HUES6 (cell line): ENCODE measurements at regions not wholly inside any gene's neighbourhood (a gene's known extent, or its start where the extent isn't known, plus 50 kb on each side); places are given as distances from the start of the nearest gene placed in this dataset.

Experiments
- H3K27ac ChIP-seq: 2 replicates; pipeline ENCODE4 v1.7.0; 2013; ENCODE audit warnings: low read depth, mild to moderate bottlenecking, low read length, inconsistent platforms
- H3K27me3 ChIP-seq: 2 replicates; pipeline ENCODE4 v1.6.1; 2013; ENCODE audit warnings: low read length; ENCODE audit not compliant: control insufficient read depth, insufficient read depth
- H3K36me3 ChIP-seq: 2 replicates; pipeline ENCODE4 v1.6.1; 2013; ENCODE audit warnings: low read length; ENCODE audit not compliant: control insufficient read depth, insufficient read depth
- H3K4me1 ChIP-seq: 2 replicates; pipeline ENCODE4 v1.6.1; 2013; ENCODE audit warnings: low read length; ENCODE audit not compliant: control insufficient read depth, insufficient read depth
- H3K4me3 ChIP-seq: 2 replicates; pipeline ENCODE4 v1.5.1; 2013; ENCODE audit warnings: low read depth, low read length
- H3K9ac ChIP-seq: one replicate; pipeline ENCODE4 v1.6.1; 2013; ENCODE audit warnings: mild to moderate bottlenecking, low read length
- H3K9me3 ChIP-seq: 2 replicates; pipeline ENCODE4 v1.6.1; 2013; ENCODE audit warnings: low read depth, low read length; ENCODE audit not compliant: control insufficient read depth, insufficient read depth

DNA sequence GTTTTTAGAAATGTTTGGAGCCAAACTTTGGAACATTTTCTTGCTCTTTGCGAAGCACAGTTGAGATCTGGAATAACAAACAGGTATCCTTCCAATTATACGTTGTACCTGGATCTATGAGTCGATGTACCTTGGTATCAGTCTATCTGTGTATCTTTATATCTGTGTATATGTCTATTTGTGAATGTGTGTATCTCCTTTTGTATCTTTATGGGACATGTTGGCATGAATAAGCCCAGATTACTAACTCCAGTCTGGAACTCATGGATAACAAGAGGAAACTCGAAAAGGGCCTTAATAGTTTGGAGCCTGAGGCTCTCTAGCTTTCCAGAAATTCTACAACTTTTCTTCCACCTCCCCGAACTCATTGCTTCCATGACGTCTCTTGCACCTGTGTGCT, 490.0 kb downstream of the GATA3 start:
- Histone ChIP-seq H3K9me3 (0 out of 2 replicates have a peak, but pooled peaks cover 2% of the 10 kb centered on the region), H3K4me3 (no peak overlapping the region), H3K36me3 (no peaks in the 10 kb centered on the region), H3K4me1 (no peaks in the 10 kb centered on the region), H3K27ac (no peak overlapping the region), H3K9ac (no peak overlapping the region), H3K27me3 (no peaks in the 10 kb centered on the region)

DNA sequence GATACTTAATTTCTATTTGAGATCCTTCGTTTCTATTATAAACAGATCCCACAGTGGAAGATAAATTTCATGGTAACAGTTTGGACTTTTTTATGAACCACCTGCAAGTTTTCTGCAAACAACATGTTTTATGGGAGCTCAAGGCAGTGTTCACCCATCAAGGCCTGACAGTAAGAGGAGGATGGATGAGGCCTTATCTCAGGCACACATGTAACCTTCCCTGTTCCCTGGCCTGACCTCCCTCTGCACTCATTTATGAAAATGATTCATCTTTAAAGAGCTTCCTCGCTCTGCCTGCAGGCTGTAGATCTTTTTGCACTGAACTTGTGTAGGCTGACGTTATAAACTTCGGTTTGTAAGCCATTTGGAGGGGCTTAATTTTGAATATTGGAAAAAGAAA, 500.1 kb downstream of the GATA3 start:
- no peaks in the 10 kb centered on the region for H3K36me3 ChIP-seq
- no peak overlapping the region for H3K9ac ChIP-seq
- no peaks in the 10 kb centered on the region for H3K4me1 ChIP-seq
- H3K9me3 ChIP-seq: no peaks in the 10 kb centered on the region
- H3K4me3 ChIP-seq: no peak overlapping the region
- H3K27me3 ChIP-seq: no peaks in the 10 kb centered on the region
- no peak overlapping the region for H3K27ac ChIP-seq

DNA sequence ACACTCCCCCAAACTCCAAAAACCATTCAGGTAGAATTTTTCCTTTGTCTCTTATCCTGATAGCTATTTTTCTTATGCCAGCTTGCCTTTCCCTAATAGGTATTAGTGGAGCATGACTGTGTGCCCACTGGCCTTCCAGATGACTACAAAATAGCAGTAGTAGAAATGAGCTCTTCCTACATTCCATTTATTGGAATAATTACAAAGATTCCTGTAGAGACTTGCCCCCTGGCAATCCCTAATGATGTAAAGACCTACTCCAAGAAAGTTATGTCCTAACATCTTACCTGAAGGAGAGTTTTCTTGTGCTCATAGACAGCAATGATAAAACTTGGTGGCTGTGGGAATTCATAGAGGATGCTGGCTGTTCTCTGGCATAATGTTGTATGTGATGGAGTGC, 501.8 kb downstream of the GATA3 start:
- H3K9me3 ChIP-seq: no peaks in the 10 kb centered on the region
- H3K9ac ChIP-seq: no peak overlapping the region
- H3K27me3 ChIP-seq: no peaks in the 10 kb centered on the region
- no peak overlapping the region for H3K4me3 ChIP-seq
- no peaks in the 10 kb centered on the region for H3K36me3 ChIP-seq
- H3K27ac ChIP-seq: no peak overlapping the region
- no peaks in the 10 kb centered on the region for H3K4me1 ChIP-seq

DNA sequence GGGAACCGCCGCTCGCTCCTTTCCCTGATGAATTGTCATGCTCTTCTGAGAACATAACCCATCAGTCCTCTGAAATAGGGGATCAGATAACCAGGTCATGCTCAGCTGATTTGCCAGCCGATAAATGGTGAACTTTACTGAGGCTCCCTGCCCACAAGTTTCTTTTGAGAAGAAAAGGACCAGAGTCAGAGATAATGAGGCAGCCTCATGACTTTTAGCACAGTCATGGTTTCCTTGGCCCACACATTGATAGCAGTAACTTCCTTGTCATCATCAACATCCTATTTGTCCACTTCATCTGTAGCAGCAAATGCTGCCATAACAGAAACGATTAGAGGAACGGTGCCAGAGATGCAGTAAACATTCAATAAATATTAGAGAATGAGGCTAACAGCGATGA, 509.0 kb downstream of the GATA3 start:
- Histone ChIP-seq H3K27me3 (no peaks in the 10 kb centered on the region), H3K27ac (no peak overlapping the region), H3K36me3 (no peaks in the 10 kb centered on the region), H3K4me1 (no peaks in the 10 kb centered on the region), H3K9ac (no peak overlapping the region), H3K9me3 (no peaks in the 10 kb centered on the region), H3K4me3 (no peak overlapping the region)

DNA sequence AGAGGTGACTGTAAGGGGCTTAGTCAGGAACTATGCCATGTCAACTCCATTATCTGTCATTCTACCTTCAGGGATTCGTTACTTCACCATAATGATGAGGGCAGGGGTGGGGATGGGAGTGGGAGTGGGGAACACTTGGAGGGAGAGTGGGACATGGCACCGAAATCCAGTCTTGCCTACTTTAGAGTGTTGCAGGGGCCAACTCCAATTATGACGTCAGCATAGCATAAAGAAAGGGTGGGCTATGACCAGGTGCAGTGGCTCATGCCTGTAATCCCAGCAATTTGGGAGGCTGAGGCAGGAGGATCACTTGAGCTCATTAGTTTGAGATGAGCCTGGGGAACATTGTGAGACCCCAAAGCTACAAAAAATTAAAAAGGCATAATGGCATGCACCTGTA, 512.2 kb downstream of the GATA3 start:
- Histone ChIP-seq H3K36me3 (no peaks in the 10 kb centered on the region), H3K4me1 (no peaks in the 10 kb centered on the region), H3K27ac (no peak overlapping the region), H3K4me3 (no peak overlapping the region), H3K9me3 (no peaks in the 10 kb centered on the region), H3K27me3 (no peaks in the 10 kb centered on the region), H3K9ac (no peak overlapping the region)

DNA sequence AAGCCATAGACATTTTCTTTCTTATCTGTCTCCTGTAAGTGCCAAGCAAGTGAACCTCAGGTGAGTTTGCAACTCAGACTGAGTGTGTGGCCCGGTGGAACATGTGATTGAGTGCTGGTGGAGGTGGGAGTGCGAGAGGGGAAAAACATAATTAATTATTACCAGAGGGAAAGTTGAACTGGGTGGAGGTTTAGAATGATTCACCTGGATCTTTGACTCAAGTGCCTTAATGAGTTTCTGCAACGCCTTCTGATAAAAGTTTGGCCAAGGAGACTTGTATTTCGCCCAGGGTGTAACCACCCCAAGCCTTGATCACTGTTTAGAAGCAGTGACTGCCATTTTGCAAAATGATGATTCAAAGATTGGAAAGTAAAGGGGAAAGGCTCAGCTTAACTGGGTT, 513.9 kb downstream of the GATA3 start:
- no peaks in the 10 kb centered on the region for H3K9me3 ChIP-seq
- H3K27me3 ChIP-seq: no peaks in the 10 kb centered on the region

DNA sequence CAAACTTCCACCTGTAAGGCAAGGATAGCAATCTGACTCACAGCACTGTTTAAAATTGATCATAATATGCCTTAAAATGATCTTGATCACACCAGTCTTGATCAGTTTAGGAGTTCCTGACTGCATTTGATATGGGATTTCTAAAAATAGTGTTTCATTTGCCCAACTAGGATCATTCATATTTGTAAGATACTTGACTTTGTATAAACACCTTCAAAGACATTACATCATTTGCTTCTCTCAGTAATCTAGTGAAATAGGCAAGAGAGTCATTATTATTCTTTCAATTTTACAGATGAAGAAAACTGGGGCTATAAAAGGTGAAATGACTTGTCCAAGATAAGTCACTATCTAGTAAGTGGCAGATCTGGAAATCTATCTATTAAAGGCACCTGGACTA, 521.1 kb downstream of the GATA3 start:
- H3K9me3 ChIP-seq: no peaks in the 10 kb centered on the region
- H3K36me3 ChIP-seq: no peaks in the 10 kb centered on the region
- H3K27ac ChIP-seq: no peak overlapping the region
- no peak overlapping the region for H3K4me3 ChIP-seq
- no peak overlapping the region for H3K9ac ChIP-seq
- no peaks in the 10 kb centered on the region for H3K27me3 ChIP-seq
- H3K4me1 ChIP-seq: no peaks in the 10 kb centered on the region

More for the DNA sequence above, 513.9 kb downstream of the GATA3 start:
- no peak overlapping the region for H3K9ac ChIP-seq
- no peak overlapping the region for H3K27ac ChIP-seq
- H3K4me1 ChIP-seq: no peaks in the 10 kb centered on the region
- H3K36me3 ChIP-seq: no peaks in the 10 kb centered on the region
- no peak overlapping the region for H3K4me3 ChIP-seq

DNA sequence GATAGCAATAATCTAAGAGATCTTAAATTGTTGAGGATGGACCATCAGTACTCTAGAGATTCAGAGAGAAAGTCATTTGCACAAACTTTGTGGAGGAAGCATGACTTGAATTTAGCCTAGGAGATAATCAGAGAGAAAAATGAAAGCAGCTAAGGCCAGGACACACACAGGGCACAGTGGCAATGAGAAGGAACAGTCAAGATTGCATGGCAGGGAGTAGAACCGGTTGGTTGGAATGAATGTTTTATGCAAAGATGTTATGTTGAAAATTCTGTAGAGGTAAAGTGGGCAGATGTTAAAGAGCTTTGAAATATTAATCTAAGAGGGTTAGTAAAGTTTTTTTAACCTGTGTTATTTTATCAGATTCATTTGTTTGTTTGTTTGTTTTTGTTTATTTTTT, 521.8 kb downstream of the GATA3 start:
- no peaks in the 10 kb centered on the region for H3K36me3 ChIP-seq

DNA sequence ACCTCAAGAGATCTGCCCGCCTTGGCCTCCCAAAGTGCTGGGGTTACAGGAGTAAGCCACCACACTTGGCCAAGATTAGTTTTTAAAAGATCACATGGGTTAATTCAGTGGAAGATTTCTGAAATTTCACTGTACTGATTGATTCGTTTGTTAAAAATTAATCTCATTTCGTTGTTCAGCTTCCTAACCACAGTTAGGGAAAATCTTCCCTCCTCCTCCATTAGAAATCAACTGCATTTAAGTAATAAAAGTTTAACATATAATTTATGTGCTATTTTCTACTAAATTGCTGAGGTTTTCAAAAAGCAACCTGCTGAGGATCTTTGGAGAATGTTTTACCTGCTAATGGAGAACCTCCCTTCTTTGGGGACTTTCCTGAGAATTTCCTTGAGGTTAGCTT, 522.4 kb downstream of the GATA3 start:
- H3K27me3 ChIP-seq: no peaks in the 10 kb centered on the region
- no peaks in the 10 kb centered on the region for H3K9me3 ChIP-seq
- H3K4me3 ChIP-seq: no peak overlapping the region
- no peak overlapping the region for H3K9ac ChIP-seq
- no peaks in the 10 kb centered on the region for H3K36me3 ChIP-seq
- no peak overlapping the region for H3K27ac ChIP-seq
- H3K4me1 ChIP-seq: no peaks in the 10 kb centered on the region

More for the DNA sequence above, 521.8 kb downstream of the GATA3 start:
- Histone ChIP-seq H3K4me1 (no peaks in the 10 kb centered on the region), H3K27me3 (no peaks in the 10 kb centered on the region), H3K9me3 (no peaks in the 10 kb centered on the region), H3K27ac (no peak overlapping the region), H3K4me3 (no peak overlapping the region), H3K9ac (no peak overlapping the region)

DNA sequence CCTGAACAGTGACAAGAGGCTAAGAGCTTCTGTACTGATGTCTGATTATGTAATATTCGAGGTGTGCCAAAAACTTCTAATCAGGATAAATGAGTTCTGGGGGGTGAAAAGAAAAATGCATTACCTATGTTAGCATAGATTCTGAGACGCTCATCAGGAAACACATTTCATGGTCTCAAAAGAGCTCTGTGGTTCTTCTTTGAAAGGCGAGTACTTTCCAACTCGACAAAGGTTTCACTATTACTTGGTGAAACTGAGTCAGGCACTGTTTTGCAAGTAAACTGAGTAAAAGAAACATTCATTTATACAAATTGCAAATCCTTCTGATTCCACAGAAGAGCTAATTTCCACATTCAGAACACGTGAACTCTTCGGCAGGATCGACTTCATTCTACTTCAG, 523.2 kb downstream of the GATA3 start:
- no peaks in the 10 kb centered on the region for H3K27me3 ChIP-seq
- no peak overlapping the region for H3K27ac ChIP-seq
- no peak overlapping the region for H3K9ac ChIP-seq

DNA sequence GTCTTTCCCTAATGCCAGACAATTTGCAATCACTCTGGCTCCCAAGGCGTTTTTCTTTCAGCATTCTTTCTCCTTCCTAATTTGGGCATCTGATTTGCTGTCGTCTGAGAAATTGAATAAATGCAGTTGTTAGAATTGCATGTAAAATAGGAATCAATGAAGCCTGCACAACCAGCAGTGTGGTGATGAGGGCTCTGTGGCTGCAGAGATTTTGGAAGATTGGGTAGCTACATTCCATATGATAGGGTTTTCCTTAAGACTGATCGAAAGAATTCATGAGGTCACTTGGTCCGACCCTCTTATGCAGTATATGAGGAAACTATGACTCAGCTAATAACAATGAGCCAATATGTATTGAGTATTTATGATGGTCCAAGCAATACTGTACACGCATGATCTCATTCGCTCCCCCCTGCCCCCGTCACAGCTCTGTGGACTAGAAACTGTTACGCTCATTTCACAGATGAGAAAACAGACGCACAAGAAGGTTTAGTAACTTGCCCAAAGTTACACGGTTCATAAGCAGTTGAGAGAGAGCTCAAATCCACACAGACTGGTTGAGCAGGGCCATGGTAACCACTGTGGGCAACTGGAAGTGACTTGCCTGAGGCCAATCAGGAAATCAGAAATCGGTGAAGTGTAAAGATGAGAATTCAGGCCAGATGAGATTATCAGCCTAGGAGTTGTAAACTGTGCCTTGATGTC, 527.2 kb downstream of the GATA3 start:
- Histone ChIP-seq H3K4me3 (no peak overlapping the region), H3K27me3 (no peaks in the 10 kb centered on the region), H3K36me3 (no peaks in the 10 kb centered on the region), H3K4me1 (no peaks in the 10 kb centered on the region), H3K9me3 (no peaks in the 10 kb centered on the region), H3K9ac (no peak overlapping the region), H3K27ac (no peak overlapping the region)

More for the DNA sequence above, 523.2 kb downstream of the GATA3 start:
- no peaks in the 10 kb centered on the region for H3K4me1 ChIP-seq
- no peak overlapping the region for H3K4me3 ChIP-seq
- no peaks in the 10 kb centered on the region for H3K9me3 ChIP-seq
- no peaks in the 10 kb centered on the region for H3K36me3 ChIP-seq
